SK-N-SH treated with all-trans-retinoic acid at 6 μM for 48 hours (cell line): ENCODE measurements at regions not wholly inside any gene's neighbourhood (a gene's known extent, or its start where the extent isn't known, plus 50 kb on each side); places are given as distances from the start of the nearest gene placed in this dataset.

Source experiments
- ATAC-seq: fragments of 200-7000 bp; cut with Tn5 transposase; 3 replicates; pipeline ENCODE4 v1.9.1; 2020; ENCODE audit warnings: mild to moderate bottlenecking, moderate library complexity
- ARNTL ChIP-seq: fragments of 450-650 bp; formaldehyde crosslinking; IDR thresholded peaks from 2 replicates; pipeline ENCODE4 v1.5.0; 2020; ENCODE audit warnings: low read depth, mild to moderate bottlenecking, moderate library complexity, borderline replicate concordance
- CREB5 ChIP-seq: fragments of 250-450 bp; sonication (Bioruptor Pico); IDR thresholded peaks from 2 replicates; pipeline ENCODE4 v1.5.1; 2020; ENCODE audit warnings: low read depth, mild to moderate bottlenecking, moderate library complexity
- CSDC2 ChIP-seq: fragments of 250-450 bp; sonication (Bioruptor Pico); IDR thresholded peaks from 2 replicates; pipeline ENCODE4 v1.5.0; 2020; ENCODE audit warnings: mild to moderate bottlenecking, moderate library complexity
- CSRNP3 ChIP-seq: fragments of 250-450 bp; sonication (Bioruptor Pico); IDR thresholded peaks from 2 replicates; pipeline ENCODE4 v1.5.1; 2021; ENCODE audit warnings: mild to moderate bottlenecking, moderate library complexity
- GLIS3 ChIP-seq: fragments of 250-450 bp; sonication (Bioruptor Pico); IDR thresholded peaks from 2 replicates; pipeline ENCODE4 v1.5.0; 2020; ENCODE audit warnings: mild to moderate bottlenecking, moderate library complexity
- ISL1 ChIP-seq: fragments of 250-450 bp; sonication (Bioruptor Pico); IDR thresholded peaks from 2 replicates; pipeline ENCODE4 v2.1.2; 2022; ENCODE audit warnings: mild to moderate bottlenecking, moderate library complexity
- OSR1 ChIP-seq: fragments of 250-450 bp; sonication (Bioruptor Pico); IDR thresholded peaks from 2 replicates; pipeline ENCODE4 v1.8.0; 2022; ENCODE audit warnings: moderate library complexity, mild to moderate bottlenecking, inconsistent platforms
- POU6F1 ChIP-seq: fragments of 250-450 bp; sonication (Bioruptor Pico); IDR thresholded peaks from 2 replicates; pipeline ENCODE4 v1.8.0; 2021; ENCODE audit warnings: low read depth, mild to moderate bottlenecking, moderate library complexity, borderline replicate concordance
- PPARA ChIP-seq: fragments of 250-450 bp; sonication (Bioruptor Pico); IDR thresholded peaks from 2 replicates; pipeline ENCODE4 v1.5.0; 2020; ENCODE audit warnings: mild to moderate bottlenecking, borderline replicate concordance
- RARB ChIP-seq: fragments of 250-450 bp; sonication (Bioruptor Pico); IDR thresholded peaks from 2 replicates; pipeline ENCODE4 v1.8.0; 2021; ENCODE audit warnings: mild to moderate bottlenecking, moderate library complexity
- SNAI2 ChIP-seq: fragments of 250-450 bp; sonication (Bioruptor Pico); IDR thresholded peaks from 2 replicates; pipeline ENCODE4 v1.5.0; 2020; ENCODE audit warnings: mild to moderate bottlenecking, moderate library complexity
- TCF4 ChIP-seq: fragments of 250-450 bp; sonication (Bioruptor Pico); IDR thresholded peaks from 2 replicates; pipeline ENCODE4 v1.8.0; 2021; ENCODE audit warnings: mild to moderate bottlenecking, moderate library complexity, borderline replicate concordance
- TOX ChIP-seq: fragments of 250-450 bp; sonication (Bioruptor Pico); IDR thresholded peaks from 2 replicates; pipeline ENCODE4 v1.8.0; 2021; ENCODE audit warnings: mild to moderate bottlenecking, moderate library complexity, borderline replicate concordance
- TSHZ2 ChIP-seq: fragments of 250-450 bp; sonication (Bioruptor Pico); IDR thresholded peaks from 2 replicates; pipeline ENCODE4 v1.5.0; 2020; ENCODE audit warnings: mild to moderate bottlenecking, moderate library complexity
- ZC3H10 ChIP-seq: fragments of 250-450 bp; sonication (Bioruptor Pico); IDR thresholded peaks from 2 replicates; pipeline ENCODE4 v1.5.1; 2021; ENCODE audit warnings: mild to moderate bottlenecking, moderate library complexity
- ZFP3 ChIP-seq: fragments of 250-450 bp; sonication (Bioruptor Pico); IDR thresholded peaks from 2 replicates; pipeline ENCODE4 v1.5.0; 2020; ENCODE audit warnings: mild to moderate bottlenecking, moderate library complexity
- ZFP30 ChIP-seq: fragments of 450-650 bp; formaldehyde crosslinking; IDR thresholded peaks from 2 replicates; pipeline ENCODE4 v1.5.0; 2022; ENCODE audit warnings: mild to moderate bottlenecking, moderate library complexity
- ZNF565 ChIP-seq: fragments of 450-650 bp; formaldehyde crosslinking; conservative IDR thresholded peaks from 2 replicates; pipeline ENCODE4 v1.5.0; 2020; ENCODE audit warnings: low read depth, mild to moderate bottlenecking, moderate library complexity
- ZNF70 ChIP-seq: fragments of 450-650 bp; formaldehyde crosslinking; IDR thresholded peaks from 2 replicates; pipeline ENCODE4 v1.5.0; 2020; ENCODE audit warnings: mild to moderate bottlenecking, moderate library complexity
- ZNF8 ChIP-seq: fragments of 450-650 bp; formaldehyde crosslinking; IDR thresholded peaks from 2 replicates; pipeline ENCODE4 v1.5.0; 2020; ENCODE audit warnings: mild to moderate bottlenecking, moderate library complexity

GRCh38 chr13:32837307-32837972, 178.8 kb upstream of the KL start:
- TF ChIP-seq TOX (CRISPR knock-in tag): no peak
- no peak for TF ChIP-seq ZNF70 (CRISPR knock-in tag)
- no peak for TF ChIP-seq ZFP3 (CRISPR knock-in tag)
- TF ChIP-seq TSHZ2: no peak
- no peak for TF ChIP-seq OSR1
- no peak for TF ChIP-seq ZFP30
- TF ChIP-seq ISL1 (CRISPR knock-in tag): no peak
- TF ChIP-seq ZNF565: no peak
- no peak for TF ChIP-seq TCF4 (CRISPR knock-in tag)
- no peak for TF ChIP-seq POU6F1 (CRISPR knock-in tag)
- no peak for TF ChIP-seq ZC3H10 (CRISPR knock-in tag)
- TF ChIP-seq RARB (CRISPR knock-in tag): no peak
- TF ChIP-seq CSRNP3 (CRISPR knock-in tag): no peak
- TF ChIP-seq PPARA (CRISPR knock-in tag): no peak
- no peak for TF ChIP-seq SNAI2
- TF ChIP-seq, all 23 proteins: peak for 0
- ATAC-seq: no peak

GRCh38 chr13:32837973-32838927, 178.0 kb upstream of the KL start:
- no peak for ATAC-seq
- TF ChIP-seq ZC3H10 (CRISPR knock-in tag) (no peak), ISL1 (CRISPR knock-in tag) (no peak), CREB5 (CRISPR knock-in tag) (no peak), ZFP3 (CRISPR knock-in tag) (no peak), TCF4 (CRISPR knock-in tag) (no peak), ZNF8 (no peak), OSR1 (no peak), TOX (CRISPR knock-in tag) (no peak), ARNTL (CRISPR knock-in tag) (no peak), CSDC2 (CRISPR knock-in tag) (no peak), POU6F1 (CRISPR knock-in tag) (no peak)

GRCh38 chr13:32838945-32839344, 177.3 kb upstream of the KL start:
- TF ChIP-seq ZFP3 (CRISPR knock-in tag) (no peak), ZNF8 (no peak), CSDC2 (CRISPR knock-in tag) (no peak), SNAI2 (no peak), GLIS3 (no peak), CREB5 (CRISPR knock-in tag) (no peak), PPARA (CRISPR knock-in tag) (no peak)
- no peak for ATAC-seq
